ENCODE measurements at regions not wholly inside any gene's neighbourhood (a gene's known extent, or its start where the extent isn't known, plus 50 kb on each side); places are given as distances from the start of the nearest gene placed in this dataset.

DNA sequence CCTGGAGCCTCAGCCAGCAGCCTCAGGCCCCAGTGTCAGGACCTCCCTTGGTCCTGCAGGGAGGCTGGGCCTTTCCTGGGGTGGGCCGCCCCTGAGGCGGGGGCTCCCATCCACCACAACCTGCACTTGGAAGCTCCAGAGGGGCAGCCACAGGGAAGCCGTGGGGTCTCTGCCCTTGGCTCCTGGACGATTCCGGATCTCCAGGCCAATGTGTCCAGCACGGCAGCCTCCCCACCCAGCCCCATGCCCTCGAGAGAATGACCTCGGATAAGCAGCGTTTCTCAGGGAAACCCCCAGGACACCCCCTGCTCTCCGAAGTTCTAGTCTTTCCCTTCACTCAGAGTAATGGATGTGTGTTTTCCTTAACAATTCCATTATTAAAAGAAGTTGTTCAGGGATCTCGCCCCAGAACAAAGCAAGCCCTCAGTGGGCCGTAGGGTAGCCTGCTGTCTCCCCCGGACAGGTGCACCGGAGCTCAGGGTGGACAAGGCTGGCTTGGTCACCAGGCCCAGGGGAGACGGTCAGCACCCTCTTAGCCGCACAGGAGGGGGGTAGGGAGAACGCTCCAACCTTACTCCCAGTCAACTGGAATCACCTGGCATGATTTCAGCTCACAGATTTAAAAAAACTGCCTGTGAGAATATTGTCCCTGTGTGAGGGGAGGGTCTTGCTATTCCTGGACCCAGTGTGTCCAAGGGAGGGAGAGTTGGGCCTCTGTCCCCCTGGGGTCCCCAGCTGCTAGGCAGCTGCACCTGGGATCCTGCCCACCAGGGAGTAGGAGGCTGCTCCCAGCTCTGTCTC is 72.2 kb upstream of the OTOS start:
- ChIA-PET POLR2A (interaction anchor here (1.2 kb wide), 1 partner anchor 10 kb away, joined by 6 read pairs; no protein-coding TSS in a partner anchor), CTCF (interaction anchor here (0.6 kb wide), 1 partner anchor 831 kb away, joined by 3 read pairs; no protein-coding TSS in a partner anchor)
- Mint-ChIP-seq H3K36me3 (ENCODE audit: insufficient read depth, unreplicated experiment) (no peaks in the 10 kb centered on the region), H3K9me3 (ENCODE audit: unreplicated experiment) (no peaks in the 10 kb centered on the region), H3K27me3 (ENCODE audit: insufficient read depth, unreplicated experiment) (no peaks in the 10 kb centered on the region), H3K4me1 (ENCODE audit: insufficient read depth, unreplicated experiment) (no peaks in the 10 kb centered on the region), H3K27ac (ENCODE audit: low read depth, unreplicated experiment) (no peak overlapping the region), H3K4me3 (ENCODE audit: unreplicated experiment) (no peak overlapping the region)
- TF ChIP-seq, protein P1, sequence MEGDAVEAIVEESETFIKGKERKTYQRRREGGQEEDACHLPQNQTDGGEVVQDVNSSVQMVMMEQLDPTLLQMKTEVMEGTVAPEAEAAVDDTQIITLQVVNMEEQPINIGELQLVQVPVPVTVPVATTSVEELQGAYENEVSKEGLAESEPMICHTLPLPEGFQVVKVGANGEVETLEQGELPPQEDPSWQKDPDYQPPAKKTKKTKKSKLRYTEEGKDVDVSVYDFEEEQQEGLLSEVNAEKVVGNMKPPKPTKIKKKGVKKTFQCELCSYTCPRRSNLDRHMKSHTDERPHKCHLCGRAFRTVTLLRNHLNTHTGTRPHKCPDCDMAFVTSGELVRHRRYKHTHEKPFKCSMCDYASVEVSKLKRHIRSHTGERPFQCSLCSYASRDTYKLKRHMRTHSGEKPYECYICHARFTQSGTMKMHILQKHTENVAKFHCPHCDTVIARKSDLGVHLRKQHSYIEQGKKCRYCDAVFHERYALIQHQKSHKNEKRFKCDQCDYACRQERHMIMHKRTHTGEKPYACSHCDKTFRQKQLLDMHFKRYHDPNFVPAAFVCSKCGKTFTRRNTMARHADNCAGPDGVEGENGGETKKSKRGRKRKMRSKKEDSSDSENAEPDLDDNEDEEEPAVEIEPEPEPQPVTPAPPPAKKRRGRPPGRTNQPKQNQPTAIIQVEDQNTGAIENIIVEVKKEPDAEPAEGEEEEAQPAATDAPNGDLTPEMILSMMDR (IDR thresholded peaks at IDR 0.05; ENCODE audit: unreplicated experiment) = no peak
- no peak for DNase-seq (ENCODE audit: unreplicated experiment)
- BruUV-seq (replicated peaks) = no TSS peak
- intact Hi-C loops (cut with micrococcal nuclease) = no loop called here

DNA sequence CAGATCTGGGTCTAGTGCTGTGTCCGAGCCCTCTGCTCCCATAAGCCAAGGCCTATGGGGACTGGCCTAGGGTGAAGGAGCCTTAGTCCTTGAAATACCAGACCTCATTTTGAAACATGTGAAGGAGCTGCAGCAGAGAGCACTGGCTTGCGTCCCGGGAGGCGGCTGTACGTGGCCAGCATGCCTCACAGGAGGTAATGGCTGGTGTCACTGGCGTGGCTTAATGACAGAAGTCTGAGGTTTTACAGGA is 72.7 kb upstream of the OTOS start:
- ChIA-PET POLR2A (interaction anchor here (1.2 kb wide), 1 partner anchor 9 kb away, joined by 6 read pairs; no protein-coding TSS in a partner anchor), CTCF (no interaction called here)
- DNase-seq (ENCODE audit: unreplicated experiment) = no peak
- TF ChIP-seq, protein P1 (IDR thresholded peaks at IDR 0.05; ENCODE audit: unreplicated experiment) = no peak
- intact Hi-C loops (cut with micrococcal nuclease) = no loop called here
- H3K9me3 Mint-ChIP-seq (ENCODE audit: unreplicated experiment) = no peaks in the 10 kb centered on the region
- no peaks in the 10 kb centered on the region for H3K4me1 Mint-ChIP-seq (ENCODE audit: insufficient read depth, unreplicated experiment)
- no peak overlapping the region for H3K27ac Mint-ChIP-seq (ENCODE audit: low read depth, unreplicated experiment)
- no TSS peak for BruUV-seq (replicated peaks)
- H3K4me3 Mint-ChIP-seq (ENCODE audit: unreplicated experiment) = no peak overlapping the region
- H3K27me3 Mint-ChIP-seq (ENCODE audit: insufficient read depth, unreplicated experiment) = no peaks in the 10 kb centered on the region
- H3K36me3 Mint-ChIP-seq (ENCODE audit: insufficient read depth, unreplicated experiment) = no peaks in the 10 kb centered on the region

DNA sequence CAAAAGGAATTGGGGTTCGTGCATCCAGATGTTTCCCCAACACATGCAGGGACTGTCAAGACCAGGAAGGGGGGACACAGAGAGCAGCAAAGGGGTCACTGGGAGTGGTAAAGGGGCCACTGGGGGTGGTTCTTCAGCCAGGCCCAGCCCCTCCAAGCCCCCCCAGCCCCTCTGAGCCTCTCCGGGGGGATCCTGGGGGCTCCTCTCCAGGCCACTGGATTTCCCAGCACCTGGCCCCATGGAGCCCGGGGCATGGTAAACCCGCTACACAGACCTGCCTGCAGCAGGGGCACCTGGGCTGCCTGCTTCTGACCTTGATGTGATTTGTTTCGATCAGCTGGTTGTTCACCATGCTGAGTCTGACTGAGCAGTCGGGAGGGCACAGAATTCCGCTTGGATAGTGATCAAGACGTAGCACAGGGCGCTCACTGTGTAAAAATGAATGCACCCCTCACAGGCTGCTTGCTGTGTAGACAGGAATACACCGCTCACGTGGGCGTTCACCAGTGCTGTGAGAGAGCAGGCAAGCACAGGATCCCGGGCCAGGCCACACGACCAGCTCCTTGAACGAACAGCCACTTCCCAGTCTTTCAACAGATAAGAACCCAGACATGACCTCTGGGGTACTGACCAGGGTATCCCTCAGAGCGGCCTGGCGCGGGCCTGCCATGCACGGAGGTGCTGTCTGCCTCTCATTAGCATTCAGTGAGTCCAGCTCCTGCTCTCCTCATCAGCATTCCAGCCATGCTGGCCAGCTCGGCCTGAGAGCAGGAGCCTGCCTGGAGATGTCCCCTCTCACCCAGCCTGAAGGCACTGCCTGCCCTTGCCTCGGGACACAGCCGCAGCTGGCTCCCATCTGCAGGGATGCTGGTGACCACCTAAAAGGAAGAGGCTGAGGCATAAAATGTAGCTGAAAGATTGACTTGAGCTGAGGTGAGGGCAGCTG is 73.3 kb upstream of the OTOS start:
- DNase-seq (ENCODE audit: unreplicated experiment) = no peak
- BruUV-seq (replicated peaks) = no TSS peak
- TF ChIP-seq, protein P1 (IDR thresholded peaks at IDR 0.05; ENCODE audit: unreplicated experiment) = no peak
- H3K9me3 Mint-ChIP-seq (ENCODE audit: unreplicated experiment) = no peaks in the 10 kb centered on the region
- no peak overlapping the region for H3K4me3 Mint-ChIP-seq (ENCODE audit: unreplicated experiment)
- intact Hi-C loops (cut with micrococcal nuclease) = no loop called here
- no peaks in the 10 kb centered on the region for H3K36me3 Mint-ChIP-seq (ENCODE audit: insufficient read depth, unreplicated experiment)
- no peaks in the 10 kb centered on the region for H3K27me3 Mint-ChIP-seq (ENCODE audit: insufficient read depth, unreplicated experiment)
- ChIA-PET CTCF (interaction anchor here (0.7 kb wide), 2 partner anchors 11 to 14 kb away, joined by 3 read pairs; no protein-coding TSS in a partner anchor), POLR2A (interaction anchor here (1.2 kb wide), 1 partner anchor 8 kb away, joined by 6 read pairs; no protein-coding TSS in a partner anchor)
- no peaks in the 10 kb centered on the region for H3K4me1 Mint-ChIP-seq (ENCODE audit: insufficient read depth, unreplicated experiment)
- no peak overlapping the region for H3K27ac Mint-ChIP-seq (ENCODE audit: low read depth, unreplicated experiment)
